GM18499 (cell line): ENCODE measurements at regions not wholly inside any gene's neighbourhood (a gene's known extent, or its start where the extent isn't known, plus 50 kb on each side); places are given as distances from the start of the nearest gene placed in this dataset.

Experiments
- ATAC-seq: cut with Tn5 transposase; IDR thresholded peaks from one replicate; pipeline ENCODE4 v1.9.1; 2021; ENCODE audit warnings: moderate number of reproducible peaks; ENCODE audit not compliant: insufficient read depth, unreplicated experiment

DNA sequence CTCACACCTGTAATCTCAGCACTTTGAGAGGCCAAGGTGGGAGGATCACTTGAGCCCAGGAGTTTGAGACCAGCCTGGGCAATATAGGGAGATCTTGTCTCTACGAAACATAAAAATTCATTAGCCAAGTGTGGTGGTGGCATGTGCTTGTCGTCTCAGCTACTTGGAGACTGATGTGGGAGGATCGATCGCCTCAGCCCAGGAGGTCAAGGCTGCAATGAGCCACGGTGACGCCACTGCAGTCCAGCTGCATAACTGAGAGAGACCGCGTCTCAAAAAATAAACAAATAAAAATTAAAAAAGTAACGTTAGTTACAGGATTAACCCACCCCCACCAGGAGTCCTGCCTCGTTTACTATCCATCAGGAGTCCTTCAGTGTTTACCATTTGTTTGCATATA is 345.1 kb downstream of the BTBD3 start:
- ATAC-seq, result no peak

DNA sequence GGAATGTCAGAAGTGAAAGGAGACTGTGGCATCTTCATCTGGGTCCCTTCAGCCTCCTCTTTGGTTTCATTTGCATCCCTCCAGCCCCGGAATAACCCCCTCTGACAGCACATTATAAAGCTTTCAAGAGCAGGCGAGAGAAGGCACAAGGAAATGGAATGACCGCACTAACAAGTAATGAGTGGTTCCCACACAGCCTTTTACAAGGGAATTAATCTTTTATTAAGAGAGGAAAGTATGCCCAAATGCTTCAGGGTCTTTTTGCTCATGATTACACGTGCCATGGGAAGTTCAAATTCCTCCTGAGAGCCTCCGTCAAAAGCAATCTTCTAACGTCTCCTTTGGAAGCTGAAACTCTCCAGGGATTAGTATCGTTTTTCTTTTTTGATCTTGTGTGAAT is 347.0 kb downstream of the BTBD3 start:
- ATAC-seq, result no peak

DNA sequence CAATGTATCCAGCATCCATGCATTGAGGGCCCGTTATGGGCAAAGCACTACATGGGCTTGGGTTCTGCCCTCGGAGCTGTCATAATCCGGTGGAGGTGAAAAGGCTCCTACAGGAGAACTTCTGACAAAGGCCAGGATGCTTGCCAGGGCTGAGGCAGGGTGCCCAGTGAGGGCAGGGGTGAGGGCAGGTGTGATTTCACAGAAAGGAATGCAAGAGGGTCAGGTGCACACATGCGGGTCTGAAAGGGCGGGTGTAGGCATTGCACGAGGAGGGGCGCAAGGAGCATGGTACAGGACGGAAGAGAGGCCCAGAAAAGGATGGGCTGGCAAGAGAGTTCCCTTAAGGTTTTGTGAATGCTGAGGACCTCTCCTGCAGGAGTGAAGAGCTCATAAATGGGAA is 348.0 kb downstream of the BTBD3 start:
- ATAC-seq, result no peak

DNA sequence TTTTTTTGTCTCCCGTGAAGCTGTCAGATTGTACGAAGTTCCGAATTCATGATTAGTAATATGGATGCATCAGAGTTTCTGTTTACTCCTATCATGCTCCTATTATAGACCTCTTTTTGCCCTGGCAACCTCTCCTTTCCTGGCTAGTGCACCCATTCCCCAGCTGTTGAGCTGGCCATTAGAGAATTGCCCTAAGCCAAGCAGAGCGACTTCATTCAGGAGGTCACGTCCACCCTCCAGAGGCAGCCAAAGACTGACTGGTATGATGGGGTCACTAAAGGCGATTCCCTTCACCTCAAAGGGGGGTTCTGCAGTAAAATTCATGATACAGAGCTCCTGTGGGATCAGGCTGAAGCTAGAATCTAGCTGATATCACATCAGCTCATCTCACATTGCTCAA is 351.9 kb downstream of the BTBD3 start:
- ATAC-seq, result no peak

DNA sequence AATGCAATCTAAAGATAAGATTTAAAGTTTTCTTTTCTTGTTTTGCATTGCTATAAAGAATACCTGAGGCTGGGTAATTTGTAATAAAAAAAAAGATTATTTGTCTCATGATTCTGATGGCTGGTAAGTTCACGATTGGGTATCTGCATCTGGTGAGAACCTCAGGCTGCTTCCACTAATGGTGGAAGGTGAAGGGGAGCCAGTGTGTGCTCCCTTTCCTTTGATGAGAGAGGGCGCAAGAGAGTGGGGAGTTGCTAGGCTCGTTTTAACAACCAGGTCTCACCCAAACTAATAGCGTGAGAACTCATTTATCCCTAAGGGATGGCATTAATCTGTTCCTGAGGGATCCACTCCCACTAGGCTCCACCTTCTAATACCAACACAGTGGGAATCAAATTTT is 353.2 kb downstream of the BTBD3 start:
- no peak for ATAC-seq

DNA sequence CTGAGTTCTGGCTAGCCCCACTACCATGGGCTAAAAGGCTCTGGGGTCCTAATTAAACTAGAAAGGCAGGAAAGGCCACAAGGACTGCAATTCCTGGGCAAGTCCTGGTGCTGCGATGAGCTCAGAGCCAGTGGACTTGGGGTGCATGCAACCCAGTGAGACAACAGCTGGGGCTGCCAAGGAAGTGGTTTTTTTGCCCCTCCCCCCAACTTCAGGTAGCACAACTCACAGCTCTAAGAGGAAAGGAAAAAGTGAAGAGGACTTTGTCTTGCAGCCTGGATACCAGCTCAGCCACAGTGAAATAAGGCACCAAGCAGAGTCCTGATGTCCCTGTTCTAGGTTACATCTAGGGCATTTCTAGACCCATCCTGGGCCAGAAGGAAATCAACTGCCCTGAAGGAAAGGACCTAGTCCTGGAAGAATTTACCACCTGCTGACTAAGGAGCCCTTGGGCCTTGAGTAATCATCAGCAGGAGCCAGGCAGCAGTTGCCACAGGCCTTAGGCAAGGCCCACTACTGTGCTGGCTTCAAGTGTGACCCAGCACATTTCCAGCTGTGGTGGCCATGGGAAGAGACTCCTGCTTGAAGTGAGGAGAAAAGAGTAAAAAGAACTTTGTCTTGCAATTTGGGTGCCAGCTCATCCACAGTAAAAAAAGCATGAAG is 358.4 kb downstream of the BTBD3 start:
- no peak for ATAC-seq

DNA sequence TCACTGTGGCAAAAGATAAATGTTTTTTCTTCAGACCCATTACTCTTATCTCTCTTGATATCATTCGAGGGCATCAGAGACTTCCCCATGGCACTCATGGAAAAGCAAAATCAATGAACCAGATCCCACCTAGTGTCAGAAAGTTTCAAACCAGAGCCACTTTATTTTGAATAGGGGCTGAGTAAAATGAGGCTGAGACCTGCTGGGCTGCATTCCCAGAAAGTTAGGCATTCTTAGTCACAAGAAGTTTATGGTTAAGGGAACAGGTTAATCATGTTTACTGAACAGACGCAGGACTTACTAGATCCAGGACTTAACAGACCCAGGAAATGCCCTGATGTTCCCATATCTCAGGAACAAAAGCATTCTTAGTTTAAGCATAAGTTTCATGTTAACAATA is 369.9 kb downstream of the BTBD3 start:
- ATAC-seq, result no peak

DNA sequence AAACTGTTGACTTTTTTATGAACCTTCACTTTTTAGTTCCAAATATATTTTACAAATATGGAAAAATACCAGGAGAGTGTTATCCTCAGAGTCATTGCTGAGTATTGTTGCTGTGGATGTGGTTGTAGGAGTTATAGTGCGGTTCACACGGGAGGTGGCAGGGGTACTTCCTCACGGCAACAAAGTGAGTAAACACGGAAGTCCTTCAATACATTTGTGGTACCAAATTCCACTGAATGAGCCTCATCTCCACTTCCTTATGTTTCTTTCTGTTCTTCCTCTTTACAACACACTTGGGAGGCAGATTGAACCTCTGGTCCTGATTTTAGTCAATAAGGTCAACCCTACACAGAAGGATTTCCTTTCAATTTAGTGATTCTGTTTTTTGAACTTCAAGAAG is 371.8 kb downstream of the BTBD3 start:
- no peak for ATAC-seq

DNA sequence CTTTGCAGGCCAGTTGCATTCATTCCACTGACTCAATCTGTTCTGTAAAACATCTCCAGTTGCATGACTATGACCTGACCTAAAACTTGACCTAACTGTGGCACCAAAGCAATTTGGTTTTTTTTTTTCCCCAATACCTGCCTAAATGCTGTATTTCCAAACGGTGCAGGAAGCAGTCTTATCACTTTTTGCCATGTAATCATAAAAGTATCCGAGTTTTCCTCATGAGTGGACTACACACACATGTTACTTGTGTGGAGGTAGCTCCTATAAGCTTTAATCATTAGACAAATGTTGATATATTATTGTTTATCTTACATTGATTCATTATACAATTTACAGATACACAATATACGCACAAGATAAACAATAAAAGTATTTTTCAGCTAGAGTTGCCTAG is 373.7 kb downstream of the BTBD3 start:
- no peak for ATAC-seq

DNA sequence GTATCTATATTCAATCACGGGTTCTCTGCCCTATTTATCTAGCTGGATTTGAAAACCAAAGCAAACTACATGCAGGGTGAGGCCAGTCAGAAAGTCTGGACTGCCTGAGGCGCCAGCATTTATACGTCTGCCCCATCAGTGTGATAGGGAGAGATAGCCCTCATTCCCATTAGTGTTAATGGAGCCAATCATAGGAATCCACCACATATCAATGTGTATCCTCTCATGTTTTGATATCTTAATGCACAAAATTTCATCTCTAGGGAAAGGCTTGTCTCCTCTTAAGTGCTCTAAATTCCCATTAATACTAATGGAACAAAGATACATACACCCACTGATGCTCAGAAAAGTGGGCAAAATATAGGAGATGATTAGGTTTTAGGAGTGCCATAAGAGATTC is 376.2 kb downstream of the BTBD3 start:
- no peak for ATAC-seq

DNA sequence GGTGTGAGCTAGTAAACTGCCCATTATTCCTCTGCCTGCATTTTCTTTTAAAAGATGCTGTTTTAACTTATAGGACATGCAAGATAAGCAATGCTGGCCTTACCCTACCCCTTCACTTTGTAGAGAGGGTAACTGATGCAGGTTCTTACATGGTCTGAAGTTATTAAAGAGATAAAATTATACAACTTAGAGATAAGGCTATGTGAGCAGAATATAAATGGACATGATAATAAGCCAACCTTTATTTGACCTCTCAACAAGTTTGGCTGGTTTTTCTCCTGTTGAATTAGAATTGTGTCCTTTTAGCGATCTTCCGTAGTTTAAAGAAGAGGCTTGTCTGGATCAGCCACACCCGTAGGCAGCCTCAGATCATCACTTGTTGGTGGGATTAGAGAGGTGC is 377.0 kb downstream of the BTBD3 start:
- ATAC-seq, result no peak

DNA sequence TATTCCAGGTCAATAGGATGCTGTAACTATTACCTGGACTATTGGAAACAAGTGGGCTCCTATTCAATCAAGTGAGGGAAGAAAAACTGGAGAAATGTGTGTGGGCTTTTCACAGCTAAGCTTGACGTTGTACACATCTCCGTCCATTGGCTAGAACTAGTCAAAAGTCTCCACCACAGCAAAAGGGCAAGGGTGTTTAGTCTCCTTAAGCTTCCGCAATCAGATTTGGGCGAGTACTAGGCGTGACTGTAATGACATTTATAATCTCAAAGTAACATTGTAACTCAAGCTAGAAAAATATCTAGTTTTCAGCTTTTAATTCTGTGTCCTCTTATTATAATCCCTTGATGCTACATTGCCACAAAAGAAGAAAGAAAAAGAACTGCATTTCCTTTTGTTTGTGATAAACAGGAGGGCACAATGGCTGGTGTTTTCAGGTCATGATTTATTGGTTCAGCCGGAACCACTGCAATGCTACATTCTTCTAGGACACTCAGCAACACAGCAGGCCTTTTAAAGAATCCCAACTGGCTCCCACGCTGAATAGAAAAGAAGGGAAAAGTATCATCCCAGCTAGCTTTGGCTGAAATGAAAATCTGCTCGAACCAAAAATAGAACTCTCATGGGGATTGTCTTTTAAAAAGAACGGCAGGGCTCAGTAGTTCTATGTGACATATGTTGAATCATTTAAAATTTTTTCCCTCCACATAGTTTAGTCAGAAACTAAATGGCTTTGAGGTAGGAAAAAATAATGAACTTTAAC is 387.7 kb downstream of the BTBD3 start:
- ATAC-seq, result no peak

DNA sequence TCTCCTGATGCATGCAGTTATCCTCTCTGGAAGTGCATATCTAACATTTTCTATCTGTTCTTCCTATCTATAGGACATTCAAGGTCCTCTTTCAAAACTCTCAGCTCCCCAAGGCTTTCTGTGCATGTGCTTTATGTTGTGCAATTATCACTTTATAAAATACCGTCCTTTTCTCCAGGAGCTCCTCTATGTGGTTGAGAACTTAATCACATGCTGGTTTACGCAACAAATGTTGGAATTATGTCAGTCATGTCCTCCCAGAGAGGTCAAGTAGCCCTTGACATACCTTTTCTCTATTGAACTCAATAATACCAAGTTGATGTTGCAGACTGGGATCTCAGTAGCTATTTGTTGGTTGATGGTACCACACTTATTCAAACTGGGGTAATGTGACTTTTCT is 388.4 kb downstream of the BTBD3 start:
- no peak for ATAC-seq

DNA sequence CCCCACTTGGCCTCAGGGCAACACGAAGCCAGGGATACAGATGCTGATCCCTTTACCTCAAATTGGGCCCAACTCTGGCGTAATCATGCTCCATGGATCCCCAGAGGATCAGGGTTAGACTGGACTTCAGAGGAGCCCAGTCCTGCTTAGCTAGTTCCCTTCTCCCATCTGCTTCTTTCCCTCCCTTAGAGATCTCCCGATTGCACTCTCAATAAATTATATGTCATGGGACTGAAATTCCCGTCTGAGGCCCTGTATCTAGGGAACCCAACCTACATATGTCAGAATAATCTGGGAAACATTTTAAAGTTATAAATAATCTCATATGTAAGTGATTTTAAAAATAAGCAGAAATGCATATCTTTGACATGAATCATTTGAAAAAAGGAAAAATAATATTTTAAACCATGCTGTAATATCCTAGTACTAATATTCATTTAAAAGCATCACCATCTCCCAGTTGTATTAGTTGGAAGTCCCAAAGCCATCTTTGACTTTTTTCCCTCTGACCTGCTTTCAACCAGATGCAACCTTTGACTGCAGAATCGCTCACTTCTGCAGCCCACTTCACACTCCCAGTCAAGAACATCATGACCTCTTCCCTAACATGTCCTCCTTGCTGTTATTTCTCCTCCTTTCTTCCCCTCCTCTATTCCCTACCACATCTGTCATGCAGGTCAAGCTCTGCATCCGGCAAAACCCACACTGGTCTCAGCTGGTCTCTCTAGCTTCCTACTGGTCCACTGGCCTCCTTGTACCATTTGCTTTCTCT is 393.6 kb downstream of the BTBD3 start:
- ATAC-seq, result no peak

DNA sequence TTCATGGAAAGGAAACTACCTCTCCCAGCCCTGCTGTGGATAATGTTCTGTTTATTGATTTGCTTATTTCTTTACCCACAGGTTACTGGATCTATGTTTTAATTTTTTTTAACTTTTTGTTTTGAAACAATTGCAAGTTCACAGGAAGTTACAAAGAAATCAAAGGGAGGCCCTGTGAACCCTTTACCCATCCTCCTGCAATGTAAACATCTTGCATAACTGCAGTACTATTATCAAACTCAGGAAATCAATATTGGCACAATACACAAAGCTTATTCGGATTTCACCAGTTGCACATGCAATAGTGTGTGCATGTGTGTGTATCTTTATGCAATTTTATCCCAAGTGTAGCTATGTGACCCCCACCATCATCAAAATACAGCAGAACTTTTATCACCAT is 398.0 kb downstream of the BTBD3 start:
- no peak for ATAC-seq

DNA sequence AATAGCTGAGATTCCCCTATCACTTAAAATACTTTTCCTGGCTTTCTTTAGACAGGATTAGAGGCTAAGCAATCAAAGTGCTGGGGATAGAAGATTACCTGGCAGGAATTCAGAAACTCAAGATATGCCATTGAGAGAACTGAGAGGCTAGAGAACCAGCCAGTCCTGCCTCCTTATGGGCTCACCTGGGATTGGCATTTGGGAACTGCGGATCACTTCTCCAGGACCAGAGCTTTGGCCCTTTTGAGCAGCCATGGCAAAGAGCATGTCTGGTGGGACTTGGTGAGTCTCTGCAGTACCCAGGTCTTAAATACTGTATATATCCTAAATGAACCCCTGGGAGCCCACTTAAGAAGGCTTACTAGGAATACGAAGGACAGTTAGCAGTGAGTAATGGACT is 399.1 kb downstream of the BTBD3 start:
- ATAC-seq, result no peak

DNA sequence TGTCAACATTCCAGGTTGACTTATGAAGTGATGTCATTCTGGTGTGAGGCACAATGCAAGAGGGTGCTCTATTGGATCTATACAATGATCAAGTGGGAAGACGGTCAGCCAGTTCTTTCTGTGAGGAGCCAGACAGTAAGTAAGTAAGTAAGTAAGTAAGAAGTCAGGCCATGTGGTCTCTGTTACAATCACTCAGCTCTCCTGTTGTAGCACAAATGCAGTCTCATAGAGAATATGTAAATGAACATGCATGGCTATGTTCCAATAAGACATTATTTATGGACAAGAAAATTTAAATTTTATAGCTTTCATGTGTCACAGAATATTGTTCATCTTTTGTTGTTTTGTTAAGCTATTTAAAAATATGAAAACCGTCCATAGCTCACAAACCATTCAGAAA is 399.7 kb downstream of the BTBD3 start:
- no peak for ATAC-seq

DNA sequence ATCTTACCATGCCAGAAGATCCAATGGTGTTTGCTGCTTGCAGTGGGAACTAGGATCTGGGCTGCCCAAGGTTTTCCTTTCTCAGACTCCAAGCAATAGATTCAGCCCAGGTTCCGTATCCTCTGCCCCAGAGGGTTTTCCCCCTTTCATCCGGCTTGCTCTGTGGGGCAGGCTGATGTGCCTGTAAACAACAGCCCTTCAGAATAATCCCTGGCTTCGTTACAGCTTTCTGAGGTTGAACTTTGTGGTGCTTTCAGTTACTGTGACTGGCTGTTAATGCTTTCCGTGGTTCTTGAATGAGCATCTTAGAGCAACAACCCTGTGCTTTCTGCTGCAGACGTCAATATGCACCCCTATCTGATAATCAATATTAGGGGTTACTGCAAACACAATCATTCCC is 400.4 kb downstream of the BTBD3 start:
- ATAC-seq, result no peak

DNA sequence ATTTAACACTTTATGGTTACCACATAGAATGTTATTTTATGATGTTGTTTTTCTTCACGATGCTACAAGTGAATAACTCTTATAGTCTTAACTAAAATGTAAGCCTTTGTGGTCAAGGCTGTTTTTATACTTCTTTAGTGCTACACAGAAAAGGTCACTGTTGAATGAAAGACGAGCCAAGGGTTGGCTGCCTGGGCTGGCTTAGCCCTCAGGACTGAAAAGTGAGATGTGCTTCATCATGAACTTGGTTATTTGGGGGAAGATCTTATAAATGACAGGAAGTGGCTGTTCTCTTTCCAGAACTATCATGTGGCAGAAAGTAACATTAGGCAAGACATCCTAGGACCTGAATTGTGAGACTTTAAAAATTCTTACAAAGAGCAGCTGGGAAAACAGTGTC is 404.0 kb downstream of the BTBD3 start:
- no peak for ATAC-seq

DNA sequence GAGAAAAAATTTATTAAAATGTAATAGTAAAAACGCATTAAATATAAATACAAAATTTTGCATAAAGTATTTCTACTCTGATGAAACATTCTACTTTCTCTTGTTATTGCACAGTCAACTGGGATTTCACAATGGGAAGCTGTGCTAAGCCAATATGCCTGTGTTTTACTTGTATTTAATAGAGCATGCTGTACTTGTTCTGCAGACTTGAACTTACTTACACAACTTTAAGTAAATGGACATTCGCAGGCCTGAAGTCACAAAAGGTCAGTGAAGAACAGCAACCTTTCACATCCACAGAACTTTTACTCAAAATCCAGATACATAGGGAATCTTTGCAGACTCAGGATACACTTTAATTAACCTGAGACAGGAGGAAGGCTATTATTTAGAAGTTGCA is 409.5 kb downstream of the BTBD3 start:
- ATAC-seq, result no peak

DNA sequence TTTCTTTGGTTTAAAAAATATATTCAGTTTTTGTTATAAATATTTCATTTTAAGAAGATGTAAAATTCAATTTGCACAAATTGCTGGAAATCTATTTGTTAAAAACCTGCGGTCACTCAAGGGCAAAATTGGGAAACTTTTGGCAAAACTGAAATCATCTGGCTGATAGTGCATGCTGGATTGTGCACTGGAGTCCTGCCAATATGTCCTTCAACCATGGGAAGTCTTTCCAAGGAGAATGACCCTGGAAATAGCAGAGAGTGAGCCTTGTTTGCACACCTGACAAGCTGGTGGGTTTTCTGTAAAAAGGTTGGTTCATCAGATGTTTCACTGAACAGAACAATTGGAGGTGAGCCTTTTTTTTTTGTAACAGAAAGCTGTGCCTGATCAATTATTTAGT is 413.5 kb downstream of the BTBD3 start:
- no peak for ATAC-seq

DNA sequence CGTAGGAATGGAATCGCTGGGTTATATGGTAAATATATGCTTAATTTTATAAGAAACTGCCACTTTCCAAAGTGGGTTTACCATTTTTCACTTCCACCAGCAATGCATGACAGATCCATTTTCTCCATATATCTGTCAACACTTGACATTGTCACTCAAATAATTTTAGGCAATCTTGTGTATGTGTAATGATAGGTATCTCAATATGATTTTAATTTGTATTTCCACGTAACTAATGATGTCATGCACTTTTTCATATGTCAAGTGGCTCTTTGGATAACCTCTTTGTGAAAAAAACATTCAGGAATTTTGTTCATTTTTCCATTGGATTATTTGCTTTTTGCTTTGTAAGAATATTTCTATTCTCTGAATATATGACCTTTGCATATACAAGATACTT is 419.9 kb downstream of the BTBD3 start:
- no peak for ATAC-seq
